Fibroblast of lung (primary cell): ENCODE measurements at regions not wholly inside any gene's neighbourhood (a gene's known extent, or its start where the extent isn't known, plus 50 kb on each side); places are given as distances from the start of the nearest gene placed in this dataset.

Experiments
- CTCF ChIP-seq, 2 donors: IDR thresholded peaks in 1 of 2; conservative IDR thresholded peaks in 1 of 2; 1 replicate in 1 of 2; 2 replicates in 1 of 2; pipeline ENCODE4 v1.5.1; 2011 to 2012; ENCODE audit warnings: low read length in 2 of 2, control low read depth in 1 of 2, inconsistent platforms in 1 of 2, low read depth in 1 of 2, mild to moderate bottlenecking in 1 of 2
- EZH2 ChIP-seq: IDR thresholded peaks from 2 replicates; pipeline ENCODE4 v1.5.1; 2012; ENCODE audit warnings: low read length, control low read depth, mild to moderate bottlenecking; ENCODE audit errors: missing control alignments

GRCh38 chr5:103498800-103499551 is 63.6 kb downstream of the NUDT12 start:
- no peak for TF ChIP-seq CTCF (conservative IDR thresholded peaks at IDR 0.05 in 1 of 2, IDR thresholded peaks at IDR 0.05 in 1 of 2; ENCODE audit: low read depth in 1 of 2, low read length in 2 of 2)
- no peak for TF ChIP-seq EZH2
